Transverse colon (tissue), 4 donors: ENCODE measurements at regions not wholly inside any gene's neighbourhood (a gene's known extent, or its start where the extent isn't known, plus 50 kb on each side); places are given as distances from the start of the nearest gene placed in this dataset.

Experiments
- DNase-seq: peaks from one replicate; pipeline ENCODE4 v3.0.0-alpha.2; 2019
- H3K27ac ChIP-seq, 4 donors: fragments of 200-600 bp; sonication (generic); 2 replicates each; pipeline ENCODE4 v1.5.1; 2016 to 2018; ENCODE audit warnings: inconsistent platforms in 4 of 4
- H3K27me3 ChIP-seq: fragments of 200-600 bp; sonication (generic); 2 replicates; pipeline ENCODE4 v1.5.1; 2017; ENCODE audit warnings: inconsistent platforms
- H3K36me3 ChIP-seq, 4 donors: fragments of 200-600 bp; sonication (generic); 2 replicates each; pipeline ENCODE4 v1.5.1; 2017 to 2019; ENCODE audit warnings: inconsistent platforms in 4 of 4
- H3K4me1 ChIP-seq, 4 donors: fragments of 200-600 bp; sonication (generic); 2 replicates each; pipeline ENCODE4 v1.5.1; 2017 to 2020; ENCODE audit warnings: inconsistent platforms in 4 of 4
- H3K4me3 ChIP-seq, 4 donors: fragments of 200-600 bp; sonication (generic); 1 replicate in 1 of 4; 2 replicates in 3 of 4; pipeline versions ENCODE4 v1.5.1 to v1.6.1; 2017 to 2019; ENCODE audit warnings: inconsistent platforms in 4 of 4
- H3K9me3 ChIP-seq, 2 donors: fragments of 200-600 bp; sonication (generic); 2 replicates each; pipeline ENCODE4 v1.5.1; 2017 to 2019; ENCODE audit warnings: inconsistent platforms in 2 of 2
- CTCF ChIP-seq, 5 experiments: fragments of 200-600 bp in 3 of 5; fragments of 450-650 bp in 2 of 5; sonication (generic) in 3 of 5; IDR thresholded peaks; 1 replicate in 2 of 5; 2 replicates in 3 of 5; pipeline ENCODE4 v1.5.1; 2016 to 2017; ENCODE audit warnings: antibody characterized with exemption in 5 of 5, inconsistent platforms in 3 of 5, mild to moderate bottlenecking in 2 of 5, moderate library complexity in 1 of 5
- EP300 ChIP-seq: sonication (generic); formaldehyde crosslinking; IDR thresholded peaks from one replicate; pipeline ENCODE4 v1.6.1; 2017; ENCODE audit warnings: antibody characterized with exemption, low read depth
- POLR2A ChIP-seq: fragments of 450-650 bp; IDR thresholded peaks from one replicate; pipeline ENCODE4 v1.6.1; 2016; ENCODE audit warnings: antibody characterized with exemption, mild to moderate bottlenecking, moderate library complexity
- POLR2AphosphoS5 ChIP-seq, 3 donors: sonication (generic); formaldehyde crosslinking; IDR thresholded peaks; one replicate each; pipeline ENCODE4 v1.6.1; 2016; ENCODE audit warnings: antibody characterized with exemption in 3 of 3
- WGBS, 2 donors: methylation state at CpG; one replicate each; pipeline ENCODE4 v1.1.5; 2018; ENCODE audit warnings: low coverage in 1 of 2; 5-methylcytosine and 5-hydroxymethylcytosine counted together
- in situ Hi-C, 4 donors: fragments of 200-750 bp; cut with MboI; loops; one replicate each; pipeline versions ENCODE4 v1.15.0 to v1.15.1; 2017; ENCODE audit warnings: low sequenced_read_pairs in 3 of 4, low pct_ligation_motif_present in 1 of 4, low pct_unique_long_range_greater_than_20kb in 1 of 4
- intact Hi-C: fragments of 100-400 bp; cut with DNase I; formaldehyde crosslinking; loops from one replicate; pipeline ENCODE4 v1.15.1; 2023; ENCODE audit warnings: low total_unique reads

- H3K4me1 ChIP-seq: no peaks in the 10 kb centered on the region
- TF ChIP-seq CTCF (IDR thresholded peaks at IDR 0.05): no peak
- TF ChIP-seq POLR2AphosphoS5 (IDR thresholded peaks at IDR 0.05): no peak
- no peak for TF ChIP-seq EP300
- no peak for TF ChIP-seq POLR2A
- H3K27me3 ChIP-seq: no peaks in the 10 kb centered on the region
- in situ Hi-C loops: loop anchor here in 1 of 4 donors (25.0 kb wide), 1 partner anchor 1462 kb away; no protein-coding TSS in a partner anchor
- H3K27ac ChIP-seq: no peak overlapping the region
- no peaks in the 10 kb centered on the region for H3K9me3 ChIP-seq
- intact Hi-C loops: no loop called here
- no peak overlapping the region for H3K4me3 ChIP-seq
- no peak for DNase-seq
- H3K36me3 ChIP-seq: no peaks in the 10 kb centered on the region
- WGBS, 2 donors: 61 to 87% methylated on average over 1 to 8 of the region's 8 CpGs
These were observed 315.9 kb downstream of the DSEL start for GRCh38 chr18:67200665-67201064.

DNA sequence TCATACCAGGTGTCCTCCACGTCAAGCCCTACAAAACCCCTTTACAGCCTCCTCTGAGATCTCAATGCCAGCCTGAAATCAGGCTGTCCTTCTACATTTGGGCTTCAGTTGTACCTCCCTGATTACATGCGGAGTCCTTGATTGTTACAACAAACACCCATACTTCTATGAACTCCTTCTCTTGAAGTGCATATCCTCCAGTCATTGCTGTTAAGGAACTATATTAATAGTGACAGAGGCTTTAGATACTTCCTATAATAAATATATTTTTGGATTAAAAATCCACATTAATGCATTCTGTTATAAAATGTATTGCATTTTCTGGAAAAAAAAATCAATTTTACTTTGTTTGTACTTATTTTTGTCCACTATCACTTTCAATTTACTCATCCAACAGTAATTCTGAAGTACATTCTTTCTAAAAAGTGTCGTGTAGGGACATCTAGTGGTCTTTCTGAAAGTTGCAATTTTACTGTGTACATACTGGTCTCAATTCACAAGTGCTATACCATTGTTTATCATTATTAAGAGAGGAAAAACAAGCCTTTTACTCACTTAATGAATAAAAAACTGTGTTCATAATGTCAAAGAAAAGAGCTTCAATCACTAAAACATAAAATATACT, 316.4 kb downstream of the DSEL start:
- H3K27ac ChIP-seq: no peak overlapping the region
- H3K4me1 ChIP-seq: no peaks in the 10 kb centered on the region
- no peak for DNase-seq
- WGBS, 2 donors: 0 to 34% methylated on average over 1 to 3 of the region's 3 CpGs
- intact Hi-C loops: no loop called here
- in situ Hi-C loops: loop anchor here in 2 of 4 donors (10.0 to 25.0 kb wide), 2 partner anchors 95 to 1462 kb away; no protein-coding TSS in a partner anchor
- TF ChIP-seq POLR2AphosphoS5 (IDR thresholded peaks at IDR 0.05) (no peak), EP300 (no peak), CTCF (IDR thresholded peaks at IDR 0.05) (peak in 4 of 5 experiments; percentile 40 to 60 (median 54)), POLR2A (no peak)
- H3K27me3 ChIP-seq: no peaks in the 10 kb centered on the region
- H3K36me3 ChIP-seq: no peaks in the 10 kb centered on the region
- no peaks in the 10 kb centered on the region for H3K9me3 ChIP-seq
- H3K4me3 ChIP-seq: no peak overlapping the region

GRCh38 chr18:67194886-67195285, 321.6 kb downstream of the DSEL start:
- TF ChIP-seq POLR2A: no peak
- TF ChIP-seq CTCF (IDR thresholded peaks at IDR 0.05): no peak
- TF ChIP-seq EP300: no peak
- TF ChIP-seq POLR2AphosphoS5 (IDR thresholded peaks at IDR 0.05): no peak
- intact Hi-C loops: no loop called here

DNA sequence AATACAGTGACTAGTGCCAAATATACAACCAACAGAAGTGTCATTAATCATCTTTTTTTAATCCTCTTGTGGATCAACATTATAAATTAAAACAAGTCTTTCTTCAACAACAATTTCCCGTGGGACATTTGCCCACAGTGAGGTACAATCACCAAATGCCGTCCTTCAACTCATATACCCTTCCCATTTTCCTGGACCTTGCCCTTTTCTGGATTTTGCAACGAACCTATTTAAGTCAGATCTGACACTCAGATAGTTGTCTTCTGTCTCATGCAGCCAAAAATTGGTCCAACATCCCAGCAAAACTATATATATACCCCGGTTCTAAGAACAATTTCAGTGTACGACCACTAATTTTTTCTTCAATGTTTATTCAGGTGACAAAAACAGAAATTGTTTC, 324.0 kb downstream of the DSEL start:
- Histone ChIP-seq H3K27me3 (no peaks in the 10 kb centered on the region), H3K9me3 (no peaks in the 10 kb centered on the region), H3K27ac (no peak overlapping the region), H3K4me3 (no peak overlapping the region), H3K36me3 (no peaks in the 10 kb centered on the region), H3K4me1 (no peaks in the 10 kb centered on the region)
- 39 to 45% methylated on average over 5 of the region's 5 CpGs for WGBS, 2 donors
- intact Hi-C loops: no loop called here
- TF ChIP-seq POLR2A (no peak), EP300 (no peak), CTCF (IDR thresholded peaks at IDR 0.05) (no peak), POLR2AphosphoS5 (IDR thresholded peaks at IDR 0.05) (no peak)
- in situ Hi-C loops: loop anchor here in 1 of 4 donors (10.0 kb wide), 1 partner anchor 88 kb away; no protein-coding TSS in a partner anchor
- DNase-seq: no peak

More at GRCh38 chr18:67194886-67195285, 321.6 kb downstream of the DSEL start:
- no peaks in the 10 kb centered on the region for H3K4me1 ChIP-seq
- no peak for DNase-seq
- no peaks in the 10 kb centered on the region for H3K36me3 ChIP-seq
- H3K9me3 ChIP-seq: no peaks in the 10 kb centered on the region
- no peaks in the 10 kb centered on the region for H3K27me3 ChIP-seq
- no peak overlapping the region for H3K27ac ChIP-seq
- WGBS, 2 donors: 19 to 29% methylated on average over 4 to 5 of the region's 5 CpGs
- in situ Hi-C loops: loop anchor here in 1 of 4 donors (10.0 kb wide), 1 partner anchor 90 kb away; no protein-coding TSS in a partner anchor
- H3K4me3 ChIP-seq: no peak overlapping the region
